ENCODE measurements at regions not wholly inside any gene's neighbourhood (a gene's known extent, or its start where the extent isn't known, plus 50 kb on each side); places are given as distances from the start of the nearest gene placed in this dataset.

GRCh38 chr7:35993113-35993512, 159.9 kb upstream of the EEPD1 start:
- H3K36me3 Mint-ChIP-seq = no peaks in the 10 kb centered on the region
- no peak overlapping the region for H3K27ac Mint-ChIP-seq
- ATAC-seq (ENCODE audit: low read depth) (no peak), DNase-seq (ENCODE audit: low spot score in 2 of 2) (no peak)
- H3K4me1 Mint-ChIP-seq = no peaks in the 10 kb centered on the region
- H3K9me3 Mint-ChIP-seq = no peaks in the 10 kb centered on the region
- no peaks in the 10 kb centered on the region for H3K27me3 Mint-ChIP-seq
- no peak overlapping the region for H3K4me3 Mint-ChIP-seq

GRCh38 chr7:35993676-35994606, 159.1 kb upstream of the EEPD1 start:
- Mint-ChIP-seq H3K4me3 (no peak overlapping the region), H3K4me1 (no peaks in the 10 kb centered on the region), H3K9me3 (no peaks in the 10 kb centered on the region), H3K27ac (no peak overlapping the region), H3K36me3 (no peaks in the 10 kb centered on the region), H3K27me3 (no peaks in the 10 kb centered on the region)
- ATAC-seq (ENCODE audit: low read depth) (no peak), DNase-seq (ENCODE audit: low spot score in 2 of 2) (no peak)

GRCh38 chr7:35995334-35995733, 157.7 kb upstream of the EEPD1 start:
- DNase-seq (ENCODE audit: low spot score in 2 of 2) (no peak), ATAC-seq (ENCODE audit: low read depth) (no peak)
- H3K9me3 Mint-ChIP-seq = no peaks in the 10 kb centered on the region
- no peaks in the 10 kb centered on the region for H3K36me3 Mint-ChIP-seq
- no peak overlapping the region for H3K4me3 Mint-ChIP-seq
- H3K27me3 Mint-ChIP-seq = no peaks in the 10 kb centered on the region
- no peak overlapping the region for H3K27ac Mint-ChIP-seq
- H3K4me1 Mint-ChIP-seq = no peaks in the 10 kb centered on the region

- Mint-ChIP-seq H3K9me3 (no peaks in the 10 kb centered on the region), H3K27ac (no peak overlapping the region), H3K36me3 (no peaks in the 10 kb centered on the region), H3K27me3 (peaks cover 2% of the 10 kb centered on the region), H3K4me3 (no peak overlapping the region), H3K4me1 (no peaks in the 10 kb centered on the region)
- DNase-seq (ENCODE audit: low spot score in 2 of 2) = no peak
- no peak for ATAC-seq (ENCODE audit: low read depth)
Observed at GRCh38 chr7:35998481-35998880, 154.6 kb upstream of the EEPD1 start.

GRCh38 chr7:36001546-36001945, 151.5 kb upstream of the EEPD1 start:
- no peak for DNase-seq (ENCODE audit: low spot score in 2 of 2)
- no peaks in the 10 kb centered on the region for H3K4me1 Mint-ChIP-seq

GRCh38 chr7:36002900-36003299, 150.2 kb upstream of the EEPD1 start:
- DNase-seq (ENCODE audit: low spot score in 2 of 2) (no peak), ATAC-seq (ENCODE audit: low read depth) (no peak)
- Mint-ChIP-seq H3K4me3 (no peak overlapping the region), H3K36me3 (no peaks in the 10 kb centered on the region), H3K27ac (no peak overlapping the region), H3K9me3 (no peaks in the 10 kb centered on the region), H3K4me1 (no peaks in the 10 kb centered on the region), H3K27me3 (peaks cover 2% of the 10 kb centered on the region)

More at GRCh38 chr7:36001546-36001945, 151.5 kb upstream of the EEPD1 start:
- no peak overlapping the region for H3K4me3 Mint-ChIP-seq
- no peaks in the 10 kb centered on the region for H3K36me3 Mint-ChIP-seq
- H3K27me3 Mint-ChIP-seq = peaks cover 2% of the 10 kb centered on the region
- ATAC-seq (ENCODE audit: low read depth) = no peak
- no peak overlapping the region for H3K27ac Mint-ChIP-seq
- no peaks in the 10 kb centered on the region for H3K9me3 Mint-ChIP-seq

- DNase-seq (ENCODE audit: low spot score in 2 of 2) (no peak), ATAC-seq (ENCODE audit: low read depth) (no peak)
- Mint-ChIP-seq H3K27ac (no peak overlapping the region), H3K36me3 (no peaks in the 10 kb centered on the region), H3K27me3 (peaks cover 2% of the 10 kb centered on the region), H3K4me3 (no peak overlapping the region), H3K4me1 (no peaks in the 10 kb centered on the region), H3K9me3 (no peaks in the 10 kb centered on the region)
Observed at GRCh38 chr7:36003343-36003742, 149.7 kb upstream of the EEPD1 start.

GRCh38 chr7:36005293-36005692, 147.8 kb upstream of the EEPD1 start:
- Mint-ChIP-seq H3K4me1 (no peaks in the 10 kb centered on the region), H3K27ac (no peak overlapping the region), H3K4me3 (no peak overlapping the region), H3K36me3 (no peaks in the 10 kb centered on the region), H3K9me3 (no peaks in the 10 kb centered on the region), H3K27me3 (peaks cover 3% of the 10 kb centered on the region)
- no peak for ATAC-seq (ENCODE audit: low read depth)
- DNase-seq (ENCODE audit: low spot score in 2 of 2) = no peak

- Mint-ChIP-seq H3K4me1 (no peaks in the 10 kb centered on the region), H3K36me3 (no peaks in the 10 kb centered on the region), H3K9me3 (no peaks in the 10 kb centered on the region)
Observed at GRCh38 chr7:36005876-36006275, 147.2 kb upstream of the EEPD1 start.

GRCh38 chr7:36006636-36007229, 146.3 kb upstream of the EEPD1 start:
- Mint-ChIP-seq H3K4me1 (no peaks in the 10 kb centered on the region), H3K9me3 (no peaks in the 10 kb centered on the region), H3K36me3 (no peaks in the 10 kb centered on the region), H3K27me3 (peaks cover 2% of the 10 kb centered on the region), H3K27ac (no peak overlapping the region), H3K4me3 (no peak overlapping the region)
- ATAC-seq (ENCODE audit: low read depth) (no peak), DNase-seq (ENCODE audit: low spot score in 2 of 2) (no peak)

More at GRCh38 chr7:36005876-36006275, 147.2 kb upstream of the EEPD1 start:
- no peak overlapping the region for H3K27ac Mint-ChIP-seq
- ATAC-seq (ENCODE audit: low read depth) (no peak), DNase-seq (ENCODE audit: low spot score in 2 of 2) (no peak)
- H3K4me3 Mint-ChIP-seq = no peak overlapping the region
- H3K27me3 Mint-ChIP-seq = peaks cover 3% of the 10 kb centered on the region

- Mint-ChIP-seq H3K4me3 (no peak overlapping the region), H3K27ac (no peak overlapping the region), H3K27me3 (peaks cover 4% of the 10 kb centered on the region), H3K36me3 (no peaks in the 10 kb centered on the region), H3K4me1 (no peaks in the 10 kb centered on the region), H3K9me3 (peaks cover 2% of the 10 kb centered on the region)
- DNase-seq (ENCODE audit: low spot score in 2 of 2) = no peak
- ATAC-seq (ENCODE audit: low read depth) = no peak
Observed at GRCh38 chr7:36010656-36011587, 142.1 kb upstream of the EEPD1 start.

GRCh38 chr7:36011588-36011965, 141.5 kb upstream of the EEPD1 start:
- Mint-ChIP-seq H3K4me3 (no peak overlapping the region), H3K36me3 (no peaks in the 10 kb centered on the region), H3K27me3 (peaks cover 4% of the 10 kb centered on the region), H3K9me3 (peaks cover 2% of the 10 kb centered on the region), H3K27ac (no peak overlapping the region), H3K4me1 (no peaks in the 10 kb centered on the region)
- ATAC-seq (ENCODE audit: low read depth) = no peak
- DNase-seq (ENCODE audit: low spot score in 2 of 2) = no peak

- Mint-ChIP-seq H3K27ac (no peak overlapping the region), H3K9me3 (peaks cover 2% of the 10 kb centered on the region), H3K4me1 (no peaks in the 10 kb centered on the region), H3K36me3 (no peaks in the 10 kb centered on the region), H3K27me3 (peaks cover 4% of the 10 kb centered on the region), H3K4me3 (no peak overlapping the region)
- ATAC-seq (ENCODE audit: low read depth) (no peak), DNase-seq (ENCODE audit: low spot score in 2 of 2) (no peak)
Observed at GRCh38 chr7:36013246-36014014, 139.6 kb upstream of the EEPD1 start.
